ENCODE measurements at regions not wholly inside any gene's neighbourhood (a gene's known extent, or its start where the extent isn't known, plus 50 kb on each side); places are given as distances from the start of the nearest gene placed in this dataset.

DNA sequence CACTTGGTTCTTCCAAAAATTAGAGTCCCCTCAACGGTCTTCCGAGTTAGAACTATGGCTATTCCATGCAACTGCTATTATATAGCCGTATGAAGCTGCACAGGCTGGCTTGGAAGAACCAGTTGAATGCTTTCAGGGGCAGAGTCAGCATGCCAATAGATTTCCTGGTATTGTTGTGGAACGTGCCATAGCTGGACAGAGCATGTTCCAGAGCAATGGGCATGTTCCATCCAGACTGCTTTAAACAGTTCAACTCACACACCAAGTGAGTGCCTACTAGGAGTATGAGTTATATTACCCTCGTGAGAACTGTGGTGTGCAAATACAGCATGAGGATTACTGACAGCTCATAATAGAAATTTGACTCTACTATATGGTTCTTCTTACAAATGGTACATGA lies 682.0 kb downstream of the SATB2 start:
- no peaks in the 10 kb centered on the region for H3K9me1 ChIP-seq (ENCODE audit: control insufficient read depth, extremely low read depth, insufficient read depth, low read length)
- no peak overlapping the region for H3K27ac ChIP-seq (ENCODE audit: control insufficient read depth, insufficient read depth, low read length)
- no peaks in the 10 kb centered on the region for H3K9me3 ChIP-seq (ENCODE audit: control insufficient read depth, low read depth, low read length)
- FAIRE-seq: no peak
- H3K4me3 ChIP-seq (ENCODE audit: control insufficient read depth in 2 of 3, extremely low read depth in 1 of 3, insufficient read depth in 2 of 3, low read depth in 1 of 3, low read length in 3 of 3): no peak overlapping the region
- H3K36me3 ChIP-seq (ENCODE audit: control insufficient read depth in 2 of 2, extremely low read depth in 1 of 2, insufficient read depth in 2 of 2, low read length in 2 of 2): no peaks in the 10 kb centered on the region
- no peaks in the 10 kb centered on the region for H3K27me3 ChIP-seq (ENCODE audit: control insufficient read depth, extremely low read depth, insufficient read depth, low read length)
- H2AFZ ChIP-seq (ENCODE audit: control insufficient read depth, low read length): no peak overlapping the region
- no peaks in the 10 kb centered on the region for H3K4me1 ChIP-seq (ENCODE audit: control insufficient read depth, extremely low read depth, insufficient read depth, low read length)
- TF ChIP-seq EZH2 (IDR thresholded peaks at IDR 0.05; ENCODE audit: low read length) (no peak), CTCF (optimal IDR thresholded peaks at IDR 0.05 in 1 of 3, IDR thresholded peaks at IDR 0.05 in 1 of 3, conservative IDR thresholded peaks at IDR 0.05 in 1 of 3; ENCODE audit: extremely low read depth in 1 of 3, insufficient read depth in 2 of 3, low read length in 3 of 3) (no peak)
- no peak overlapping the region for H3K4me2 ChIP-seq (ENCODE audit: control insufficient read depth, extremely low read depth, insufficient read depth, low read depth, low read length)
- H3K79me2 ChIP-seq (ENCODE audit: control insufficient read depth, insufficient read depth, low read length): no peaks in the 10 kb centered on the region
- H3K9ac ChIP-seq (ENCODE audit: control insufficient read depth, extremely low read depth, insufficient read depth, low read length): no peak overlapping the region
- dilution Hi-C loops (cut with MboI; ENCODE audit: extremely low pct_ligation_motif_present, low sequenced_read_pairs): no loop called here
- no peaks in the 10 kb centered on the region for H4K20me1 ChIP-seq (ENCODE audit: control insufficient read depth, extremely low read depth, insufficient read depth, low read length)
- no peak for DNase-seq (ENCODE audit: low read depth, low spot score)

DNA sequence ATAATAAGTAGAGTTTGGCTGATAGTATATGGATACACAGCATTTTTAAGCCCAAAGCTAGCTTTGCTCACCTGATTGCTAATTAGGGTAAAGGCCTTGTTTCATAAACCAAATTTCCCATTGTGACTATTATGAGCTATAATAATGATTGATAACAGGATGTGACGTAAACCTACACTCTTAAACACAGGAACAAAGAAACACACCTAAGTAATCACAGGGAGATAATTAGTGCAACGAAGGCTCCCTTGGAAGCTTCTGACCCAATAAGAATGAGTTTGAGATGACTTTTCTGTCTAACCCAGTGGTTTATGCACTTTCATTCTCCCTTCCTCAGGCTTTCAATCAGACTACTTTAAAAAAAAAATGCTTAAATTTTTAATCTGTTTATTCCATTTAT lies 683.2 kb downstream of the SATB2 start:
- H2AFZ ChIP-seq (ENCODE audit: control insufficient read depth, low read length): no peak overlapping the region
- H3K79me2 ChIP-seq (ENCODE audit: control insufficient read depth, insufficient read depth, low read length): no peaks in the 10 kb centered on the region
- no peaks in the 10 kb centered on the region for H3K36me3 ChIP-seq (ENCODE audit: control insufficient read depth in 2 of 2, extremely low read depth in 1 of 2, insufficient read depth in 2 of 2, low read length in 2 of 2)
- H3K27ac ChIP-seq (ENCODE audit: control insufficient read depth, insufficient read depth, low read length): no peak overlapping the region
- no peaks in the 10 kb centered on the region for H3K9me3 ChIP-seq (ENCODE audit: control insufficient read depth, low read depth, low read length)
- no peak overlapping the region for H3K4me2 ChIP-seq (ENCODE audit: control insufficient read depth, extremely low read depth, insufficient read depth, low read depth, low read length)
- FAIRE-seq (no peak), DNase-seq (ENCODE audit: low read depth, low spot score) (no peak)
- H3K9me1 ChIP-seq (ENCODE audit: control insufficient read depth, extremely low read depth, insufficient read depth, low read length): no peaks in the 10 kb centered on the region
- TF ChIP-seq EZH2 (IDR thresholded peaks at IDR 0.05; ENCODE audit: low read length) (no peak), CTCF (optimal IDR thresholded peaks at IDR 0.05 in 1 of 3, IDR thresholded peaks at IDR 0.05 in 1 of 3, conservative IDR thresholded peaks at IDR 0.05 in 1 of 3; ENCODE audit: extremely low read depth in 1 of 3, insufficient read depth in 2 of 3, low read length in 3 of 3) (no peak)
- no peak overlapping the region for H3K9ac ChIP-seq (ENCODE audit: control insufficient read depth, extremely low read depth, insufficient read depth, low read length)
- dilution Hi-C loops (cut with MboI; ENCODE audit: extremely low pct_ligation_motif_present, low sequenced_read_pairs): no loop called here
- no peaks in the 10 kb centered on the region for H4K20me1 ChIP-seq (ENCODE audit: control insufficient read depth, extremely low read depth, insufficient read depth, low read length)
- H3K4me3 ChIP-seq (ENCODE audit: control insufficient read depth in 2 of 3, extremely low read depth in 1 of 3, insufficient read depth in 2 of 3, low read depth in 1 of 3, low read length in 3 of 3): no peak overlapping the region
- no peaks in the 10 kb centered on the region for H3K27me3 ChIP-seq (ENCODE audit: control insufficient read depth, extremely low read depth, insufficient read depth, low read length)
- H3K4me1 ChIP-seq (ENCODE audit: control insufficient read depth, extremely low read depth, insufficient read depth, low read length): no peaks in the 10 kb centered on the region

Measured in keratinocyte (primary cell).